Neural progenitor cell (in vitro differentiated cells): ENCODE measurements at regions not wholly inside any gene's neighbourhood (a gene's known extent, or its start where the extent isn't known, plus 50 kb on each side); places are given as distances from the start of the nearest gene placed in this dataset.

Experiments used
- CTCF ChIP-seq: fragments of 200-600 bp; sonication (generic); IDR thresholded peaks from 2 replicates; pipeline ENCODE4 v1.5.1; 2017; ENCODE audit warnings: antibody characterized with exemption, mild to moderate bottlenecking
- EZH2 ChIP-seq: fragments of 200-600 bp; sonication (generic); IDR thresholded peaks from 2 replicates; pipeline ENCODE4 v1.6.1; 2017; ENCODE audit warnings: antibody characterized with exemption, mild to moderate bottlenecking, moderate library complexity

GRCh38 chr2:64704161-64704560, 50.4 kb upstream of the SERTAD2 start:
- TF ChIP-seq CTCF (no peak), EZH2 (no peak)
